ENCODE measurements at regions not wholly inside any gene's neighbourhood (a gene's known extent, or its start where the extent isn't known, plus 50 kb on each side); places are given as distances from the start of the nearest gene placed in this dataset.

DNA sequence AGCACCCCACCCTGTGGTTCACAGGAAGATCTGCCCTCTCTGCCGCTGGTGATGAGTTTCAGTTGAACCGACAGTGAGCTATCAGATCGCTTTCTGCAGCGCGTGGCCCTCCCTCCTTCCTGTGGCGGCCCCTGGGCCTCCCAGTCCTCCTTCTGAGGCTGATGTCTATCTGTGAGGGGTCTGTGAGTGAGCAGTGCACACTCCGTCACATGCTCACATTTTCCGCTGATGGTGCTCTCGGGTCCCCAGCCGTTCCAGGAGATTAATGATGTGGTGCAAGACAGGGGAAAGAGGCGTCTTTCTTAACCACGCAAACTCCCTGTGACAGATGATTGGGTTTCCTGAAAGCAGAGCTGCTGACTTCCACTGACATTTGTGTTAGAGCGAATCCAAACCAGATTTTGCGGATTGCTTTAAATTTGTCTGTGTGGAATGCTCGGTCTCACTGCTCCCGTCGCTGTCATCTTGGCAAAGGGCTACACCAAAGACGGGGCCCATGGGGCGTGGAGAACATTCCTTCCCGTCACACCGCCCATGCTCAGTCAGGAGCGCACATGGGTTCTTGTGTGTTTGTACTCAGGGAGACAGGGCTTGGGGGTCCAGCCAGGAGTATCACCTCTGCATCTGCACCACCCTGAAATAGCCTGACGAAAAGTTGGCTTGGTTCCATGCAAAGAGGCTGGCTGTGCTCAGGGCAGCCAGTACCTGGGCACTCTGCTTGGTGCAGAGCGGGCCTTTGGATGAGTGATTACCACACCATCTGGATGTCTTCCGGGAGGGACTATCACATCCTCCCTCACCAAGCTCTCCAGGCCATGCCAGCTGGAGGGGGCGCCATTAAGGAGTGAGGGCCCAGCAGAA is 154.7 kb upstream of the HS6ST1 start:
- DNase-seq (ENCODE audit: low read depth): peak; percentile 24

DNA sequence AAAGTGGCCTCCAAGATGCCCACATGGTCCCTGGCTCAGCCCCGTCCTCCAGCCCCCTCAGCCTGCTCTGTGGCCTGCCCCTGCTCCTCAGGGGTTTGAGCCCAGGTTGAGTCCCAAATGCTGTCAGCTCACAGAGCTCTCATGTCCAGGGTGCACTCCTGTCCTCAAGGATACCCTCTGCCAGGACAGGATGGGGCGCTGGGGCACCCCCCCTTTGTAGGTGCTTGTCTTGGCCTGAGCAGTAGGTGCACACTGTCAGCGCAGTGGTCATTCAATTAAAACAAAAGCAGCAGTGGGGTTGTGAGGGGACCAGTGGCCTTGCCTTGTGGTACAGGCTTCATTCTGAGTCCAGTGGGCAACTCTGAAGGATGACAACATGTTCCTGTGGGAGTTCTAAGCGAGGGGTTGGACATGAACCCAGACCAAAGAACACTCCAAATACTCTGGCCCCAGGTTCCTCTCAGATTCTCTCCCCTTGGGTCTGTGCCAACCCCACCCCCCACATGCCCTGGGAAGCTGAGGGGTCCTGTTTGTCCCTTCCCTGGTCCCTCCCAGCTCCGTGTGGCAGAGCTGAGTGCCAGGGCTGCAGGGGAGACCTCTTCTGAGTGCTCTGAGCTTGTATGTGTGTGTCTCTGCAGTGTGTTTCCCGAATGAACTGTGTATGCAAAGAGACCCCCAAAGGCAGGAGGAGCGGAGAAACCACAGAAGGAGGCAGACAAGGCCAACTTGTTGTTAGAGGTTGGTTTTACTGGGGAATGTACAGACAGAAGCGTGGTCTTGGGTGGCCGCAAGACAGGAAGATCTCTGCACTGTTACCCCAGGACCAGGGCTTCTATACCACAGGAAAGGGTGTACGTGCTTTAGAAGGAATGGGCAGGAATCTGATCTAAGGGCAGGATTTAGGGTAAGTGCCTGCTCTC is 155.6 kb upstream of the HS6ST1 start:
- DNase-seq (ENCODE audit: low read depth): no peak

DNA sequence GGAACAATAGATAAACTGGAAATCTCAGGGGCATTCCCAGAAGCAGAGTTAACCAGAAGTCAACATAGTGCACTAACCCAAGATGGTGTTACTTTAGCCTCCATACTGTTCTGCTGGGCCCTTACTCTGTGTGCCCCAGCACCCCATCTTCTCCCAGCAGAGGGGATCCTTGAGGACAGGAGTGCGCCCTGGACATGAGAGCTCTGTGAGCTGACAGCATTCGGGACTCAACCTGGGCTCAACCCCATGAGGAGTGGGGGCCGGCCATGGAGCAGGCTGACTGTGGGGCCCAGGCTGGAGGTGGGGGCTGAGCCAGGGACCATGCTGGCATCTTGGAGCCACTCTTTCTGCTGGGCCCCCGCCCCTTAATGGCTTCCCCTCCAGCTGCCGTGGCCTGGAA is 156.3 kb upstream of the HS6ST1 start:
- no peak for DNase-seq (ENCODE audit: low read depth)

DNA sequence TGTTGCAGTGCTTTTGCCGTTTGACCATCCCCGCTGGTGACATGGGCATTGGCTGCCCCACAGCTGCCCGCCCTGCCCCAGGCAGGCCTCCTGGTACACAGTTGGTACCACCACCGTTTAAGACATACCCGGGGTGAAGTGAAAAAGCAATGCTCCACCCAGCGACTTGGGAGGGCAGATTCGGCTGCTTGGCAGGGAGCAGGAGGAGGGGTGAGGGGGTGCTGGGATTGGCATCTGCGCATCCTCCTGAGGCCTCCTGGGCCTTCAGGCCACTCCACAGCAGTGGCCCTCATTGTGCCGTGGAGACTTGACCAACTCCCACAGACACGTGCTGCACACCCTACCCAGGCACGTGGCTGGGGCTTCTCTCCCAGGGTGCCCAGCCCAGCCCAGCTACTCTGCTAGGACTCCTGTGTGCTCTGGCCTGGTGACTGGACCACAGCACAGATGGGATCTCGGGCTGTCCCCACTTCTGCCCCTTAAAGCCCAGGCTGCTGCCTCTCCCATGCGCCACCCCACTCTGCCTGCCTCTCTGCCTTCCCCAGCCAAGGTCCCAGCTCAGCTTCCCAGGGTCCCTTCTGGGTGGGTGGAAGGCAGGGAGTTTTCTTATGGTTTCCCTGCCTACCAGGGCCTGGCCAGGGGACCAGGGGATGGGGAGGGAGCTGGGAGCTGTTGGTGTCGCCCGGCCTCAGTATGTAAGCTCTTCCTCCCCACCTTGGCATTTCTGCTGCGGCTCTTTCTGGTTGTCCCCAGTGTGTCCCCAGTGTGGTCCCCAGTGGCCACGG is 157.0 kb upstream of the HS6ST1 start:
- DNase-seq (ENCODE audit: low read depth): no peak

DNA sequence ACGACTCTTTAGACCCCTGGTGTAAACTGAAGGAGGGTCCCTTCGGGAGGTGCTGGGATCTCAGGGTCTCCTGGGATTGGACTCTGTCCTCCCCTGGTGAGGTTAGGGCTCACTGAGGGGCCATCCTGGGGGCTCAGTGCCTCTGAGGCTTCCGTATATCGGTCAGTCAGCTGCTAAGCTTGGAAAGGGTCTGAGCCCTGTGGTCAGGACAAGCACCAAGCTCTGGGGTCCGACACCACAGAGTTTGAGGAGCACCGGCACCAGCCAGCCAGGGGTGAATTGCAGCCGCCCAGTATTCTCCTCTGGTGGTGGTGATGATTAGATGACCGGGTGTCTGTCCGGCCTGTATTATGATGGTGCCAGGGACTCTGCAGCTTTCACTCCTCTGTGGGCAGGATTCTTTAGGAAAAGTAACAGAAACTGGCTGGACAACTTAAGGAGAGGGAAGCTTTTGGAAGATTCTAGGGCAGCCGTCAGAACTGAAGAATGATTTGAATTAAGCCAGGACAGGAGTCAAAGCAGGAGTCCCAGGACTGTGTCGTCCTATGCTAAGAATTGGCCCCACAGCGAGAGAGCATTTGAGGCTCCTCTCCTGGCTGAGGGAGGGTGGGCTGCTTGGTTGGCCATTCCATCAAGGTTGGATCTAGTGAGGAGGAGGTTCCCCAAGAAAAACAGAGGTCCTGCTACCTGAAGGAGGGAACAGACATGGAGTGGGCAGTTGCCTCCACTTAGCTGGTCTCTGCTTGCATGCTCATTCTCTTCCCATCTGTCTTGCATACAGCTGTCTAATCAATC is 158.6 kb upstream of the HS6ST1 start:
- no peak for DNase-seq (ENCODE audit: low read depth)

DNA sequence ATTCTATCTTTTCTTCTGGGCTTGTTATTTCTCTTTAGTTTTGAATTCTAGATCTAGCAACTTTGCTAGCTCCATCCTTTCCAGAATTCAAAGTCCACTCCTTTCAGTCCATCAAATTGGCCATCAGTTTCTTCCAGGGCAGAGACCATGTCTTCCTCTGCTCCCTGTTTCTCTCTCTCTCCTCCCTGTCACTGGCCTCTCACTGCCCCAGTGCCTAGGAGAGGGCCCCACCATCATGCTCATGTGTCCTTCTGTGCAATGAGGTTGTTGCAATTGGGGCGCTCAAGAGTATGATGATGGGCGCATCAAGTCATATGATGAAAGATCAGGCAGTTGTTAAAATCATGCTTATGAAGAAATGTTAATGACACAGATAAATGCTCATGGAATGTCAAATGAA is 159.2 kb upstream of the HS6ST1 start:
- DNase-seq (ENCODE audit: low read depth): no peak

DNA sequence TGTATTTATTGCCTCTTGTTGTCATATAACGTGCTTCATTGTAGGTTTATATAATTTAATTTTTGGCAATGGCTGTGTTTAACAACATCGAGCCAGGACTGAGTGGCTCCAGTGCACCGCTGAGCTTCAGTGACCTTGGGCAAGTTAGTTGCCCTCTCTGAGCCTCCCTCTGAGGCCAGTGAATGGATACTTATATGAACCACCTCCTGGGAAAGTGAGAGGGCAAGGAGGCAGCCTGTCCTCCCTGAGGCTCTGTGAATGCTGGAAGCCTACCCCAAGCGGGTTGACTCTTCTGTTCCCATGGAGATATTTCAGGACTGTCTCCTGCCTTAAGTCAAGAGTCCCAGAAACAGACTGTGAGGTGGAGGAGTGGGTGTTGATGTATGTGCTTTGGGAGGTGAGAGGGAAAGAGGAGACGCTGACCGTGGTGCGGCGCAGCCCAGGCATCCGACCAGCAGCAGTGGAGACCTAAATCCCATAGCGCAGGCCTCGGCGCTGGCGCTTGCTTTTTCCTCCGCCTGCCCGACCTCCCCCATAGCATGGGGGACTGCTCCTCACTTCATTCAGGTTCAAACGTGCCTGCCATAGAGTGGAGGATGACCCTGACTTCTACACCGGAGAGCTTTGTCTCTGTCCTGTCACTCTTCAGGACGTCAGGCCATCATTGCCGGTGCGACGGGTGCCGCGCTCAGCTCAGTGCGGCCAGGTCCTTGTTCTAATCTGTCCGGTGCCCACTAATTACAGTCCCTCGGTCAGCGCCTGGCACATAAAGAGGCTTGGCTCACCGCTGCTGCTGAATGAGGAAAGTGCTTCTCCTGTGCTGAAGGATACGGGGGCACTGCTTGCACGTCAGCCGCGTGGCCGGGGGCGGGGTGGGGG is 167.3 kb upstream of the HS6ST1 start:
- no peak for DNase-seq (ENCODE audit: low read depth)

DNA sequence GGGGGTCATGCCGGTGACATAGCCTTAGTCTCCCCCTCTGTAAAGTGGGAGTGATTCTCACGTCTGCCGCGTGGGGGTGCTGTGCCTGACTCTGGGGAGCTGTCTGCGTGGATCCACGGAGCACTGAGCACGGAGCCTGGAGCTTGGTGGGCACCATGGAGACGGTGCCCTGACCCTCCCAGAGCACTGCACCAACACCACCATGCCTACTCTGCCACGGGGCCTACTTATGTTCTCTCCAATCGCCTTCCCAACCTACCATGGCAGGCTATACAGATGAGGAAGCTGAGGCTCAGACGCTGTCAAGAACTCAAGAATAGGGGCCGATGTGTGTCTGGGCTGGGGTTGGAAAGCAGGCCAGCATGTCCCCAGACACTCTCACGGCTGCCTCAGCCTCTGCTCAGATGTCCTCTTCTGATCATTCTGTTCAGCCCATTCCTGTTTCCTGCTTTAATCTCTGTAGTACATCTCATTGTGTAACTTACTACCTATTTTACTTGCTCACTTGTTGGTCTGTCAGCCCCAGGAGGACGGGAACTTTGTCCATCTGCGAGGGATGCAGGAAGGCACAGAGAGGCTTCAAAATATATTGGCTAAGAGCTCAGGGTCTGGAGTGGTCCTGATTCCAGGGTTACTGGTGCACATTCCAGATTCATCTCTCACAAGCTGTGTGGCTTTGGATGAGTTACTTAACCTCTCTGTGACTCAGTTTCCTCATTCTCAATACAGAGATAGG is 168.1 kb upstream of the HS6ST1 start:
- no peak for DNase-seq (ENCODE audit: low read depth)

DNA sequence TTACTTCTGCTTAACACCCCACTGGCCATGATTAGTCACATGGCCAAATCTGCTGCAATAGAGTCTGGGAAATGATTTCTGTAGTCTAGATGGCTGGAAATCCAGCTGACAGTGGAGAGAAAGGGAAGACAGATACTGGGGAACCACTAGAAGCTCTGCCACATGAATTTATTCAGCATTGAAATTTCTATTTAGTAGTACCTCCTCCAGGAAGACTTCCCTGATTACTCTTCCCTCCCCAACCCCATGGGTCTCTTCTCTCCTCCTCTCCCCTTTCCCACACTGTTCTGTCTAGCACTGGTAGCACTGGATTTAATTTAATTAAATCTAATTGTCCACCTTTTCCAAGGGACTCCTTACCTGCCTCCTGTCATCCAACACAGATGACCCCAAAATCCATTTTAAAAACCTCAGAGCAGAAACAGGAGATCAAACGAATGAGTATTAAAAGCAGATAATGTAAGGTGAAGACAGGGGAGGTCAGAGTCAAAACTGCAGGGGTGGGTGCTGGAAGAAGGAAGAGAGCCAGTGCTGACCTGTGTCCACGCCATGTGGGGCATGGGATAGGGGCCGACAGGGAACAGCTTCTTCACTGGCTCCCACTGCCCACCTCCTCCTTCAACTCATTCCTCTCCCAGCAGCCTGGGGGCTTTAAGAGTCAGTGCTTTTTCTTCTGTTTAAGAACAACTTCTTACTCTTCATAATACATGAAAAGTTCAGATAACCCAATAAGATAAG is 169.2 kb upstream of the HS6ST1 start:
- no peak for DNase-seq (ENCODE audit: low read depth)

DNA sequence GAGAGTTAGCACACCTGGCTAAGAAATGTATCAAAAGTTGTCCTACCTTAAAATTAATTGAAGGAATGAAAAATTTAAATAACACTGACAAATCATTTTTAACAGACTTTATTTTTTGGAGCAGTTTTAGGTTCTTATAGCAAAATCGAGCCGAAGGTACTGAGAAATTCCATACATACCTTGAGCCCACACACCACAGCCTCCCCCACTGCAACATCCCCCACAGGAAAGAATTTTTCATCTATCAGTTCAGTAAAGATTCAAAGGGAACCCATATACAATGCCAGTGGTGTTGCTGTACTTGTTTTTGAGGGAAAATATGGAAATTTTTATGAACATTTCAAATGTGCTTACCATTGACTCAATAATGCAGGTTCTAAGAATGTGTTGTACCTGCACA is 169.8 kb upstream of the HS6ST1 start:
- DNase-seq (ENCODE audit: low read depth): no peak

DNA sequence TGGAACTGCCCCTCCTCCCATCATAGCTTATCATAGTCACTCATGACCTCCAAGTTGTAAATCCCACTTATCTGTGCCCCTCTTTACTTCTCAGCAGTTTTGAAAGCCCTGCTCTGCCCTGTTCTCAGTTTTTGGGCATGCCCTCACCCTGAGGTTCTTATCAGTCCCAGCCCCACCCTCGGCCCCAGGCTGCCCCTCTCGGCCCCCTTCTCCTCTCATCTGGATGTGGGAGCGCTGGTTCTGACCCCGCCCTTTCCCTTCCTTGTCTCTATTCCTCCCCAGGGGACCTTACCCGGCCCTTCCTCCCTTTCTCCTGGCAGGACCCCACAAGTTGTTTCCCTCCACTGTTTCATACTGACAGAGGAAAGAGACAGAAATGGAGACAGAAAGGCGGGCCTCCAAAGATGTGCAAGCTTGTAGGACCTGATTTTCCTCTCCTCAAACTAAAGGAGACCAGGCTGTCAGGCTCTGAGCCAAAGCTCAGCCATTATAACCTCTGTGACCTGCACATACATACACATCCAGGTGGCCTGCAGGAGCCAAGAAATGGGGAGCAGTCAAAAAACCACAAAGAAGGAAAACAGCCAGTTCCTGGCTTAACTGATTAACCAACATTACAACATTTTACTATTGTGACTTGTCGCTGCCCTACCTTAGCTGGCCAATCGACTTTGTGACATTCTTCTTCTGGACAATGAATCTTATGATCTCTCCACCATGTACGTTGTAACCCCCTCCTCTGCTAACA is 171.0 kb upstream of the HS6ST1 start:
- no peak for DNase-seq (ENCODE audit: low read depth)

DNA sequence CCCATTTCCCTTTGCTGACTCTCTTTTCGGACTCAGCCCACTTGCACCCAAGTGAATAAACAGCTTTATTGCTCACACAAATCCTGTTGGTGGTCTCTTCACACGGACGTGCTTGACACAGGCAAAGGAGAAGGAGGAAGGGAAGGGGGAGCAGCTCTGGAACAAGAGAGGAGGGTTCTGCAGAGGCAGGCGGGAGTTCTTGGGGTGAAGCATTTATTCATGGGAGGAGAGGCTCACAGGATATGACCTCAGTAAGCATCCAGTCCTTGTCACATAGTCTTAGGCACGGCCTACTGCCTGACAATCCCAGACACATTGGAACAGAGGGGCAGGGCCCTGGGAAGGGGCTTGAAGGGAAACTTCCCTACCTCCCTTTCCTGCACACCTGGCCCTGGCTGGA is 171.7 kb upstream of the HS6ST1 start:
- no peak for DNase-seq (ENCODE audit: low read depth)

DNA sequence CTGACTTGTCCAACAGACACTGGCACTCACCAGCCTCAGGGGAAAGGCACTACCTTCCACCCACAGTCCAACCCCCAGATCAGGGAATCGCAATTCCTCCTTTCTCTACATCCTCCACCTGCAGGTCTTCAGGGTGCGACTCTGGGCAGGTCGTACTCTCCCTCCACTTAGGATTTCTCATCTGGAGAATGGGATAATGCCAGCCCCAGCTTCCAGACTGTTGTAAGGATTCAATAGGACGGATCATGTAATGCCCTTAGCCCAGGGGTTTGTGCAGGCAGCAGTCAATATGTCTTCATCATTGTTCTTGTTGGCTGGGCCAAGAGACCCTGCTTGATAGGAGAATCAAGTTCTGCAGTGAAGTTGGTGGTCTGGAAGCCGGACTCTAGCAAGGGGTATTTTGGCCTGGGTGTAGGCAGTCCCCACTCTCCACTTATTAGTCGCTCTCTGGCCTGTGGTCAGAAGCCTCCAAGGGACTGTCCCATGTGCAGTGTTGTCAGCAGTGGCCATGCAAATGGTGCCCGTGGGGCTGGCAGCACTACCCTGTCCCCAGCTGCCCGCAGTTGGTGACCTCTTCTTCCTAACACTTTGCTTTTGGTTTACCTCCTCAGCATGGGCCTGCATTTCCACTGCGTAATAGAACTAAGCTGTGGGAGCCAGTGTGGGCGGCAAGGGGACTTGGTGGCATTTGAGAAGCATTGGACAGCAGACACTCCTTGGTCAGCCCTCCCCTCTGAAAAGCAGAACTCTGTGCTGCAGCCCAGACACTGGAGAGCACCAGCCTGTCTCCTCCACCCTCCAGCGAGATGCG is 172.4 kb upstream of the HS6ST1 start:
- DNase-seq (ENCODE audit: low read depth): no peak

DNA sequence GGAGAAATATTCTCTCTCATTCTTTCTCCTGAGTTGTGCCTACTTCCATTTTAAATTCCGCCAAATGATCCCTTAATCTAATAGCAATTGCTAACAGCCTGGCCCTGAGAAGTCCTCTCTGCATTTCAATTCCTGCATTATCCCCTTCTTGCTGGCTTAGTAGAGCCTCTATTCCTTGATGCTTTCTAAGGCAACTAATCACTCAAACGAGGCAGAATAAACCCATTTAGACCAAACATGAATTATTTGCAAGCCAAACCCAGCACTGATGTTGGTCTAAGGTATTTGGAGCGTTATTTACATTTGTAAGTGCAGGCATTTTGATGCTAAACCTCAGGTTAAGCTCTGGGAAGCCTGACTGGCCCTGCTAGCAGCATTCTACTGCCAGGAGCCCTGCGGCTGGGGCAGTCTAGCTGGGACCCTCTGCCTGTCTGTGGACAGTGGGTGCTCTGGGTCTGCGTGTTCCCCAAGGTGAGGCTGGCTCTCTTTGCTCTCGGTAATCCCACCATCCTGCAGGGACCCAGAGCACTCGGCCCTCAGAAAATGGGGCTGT is 173.1 kb upstream of the HS6ST1 start:
- no peak for DNase-seq (ENCODE audit: low read depth)

DNA sequence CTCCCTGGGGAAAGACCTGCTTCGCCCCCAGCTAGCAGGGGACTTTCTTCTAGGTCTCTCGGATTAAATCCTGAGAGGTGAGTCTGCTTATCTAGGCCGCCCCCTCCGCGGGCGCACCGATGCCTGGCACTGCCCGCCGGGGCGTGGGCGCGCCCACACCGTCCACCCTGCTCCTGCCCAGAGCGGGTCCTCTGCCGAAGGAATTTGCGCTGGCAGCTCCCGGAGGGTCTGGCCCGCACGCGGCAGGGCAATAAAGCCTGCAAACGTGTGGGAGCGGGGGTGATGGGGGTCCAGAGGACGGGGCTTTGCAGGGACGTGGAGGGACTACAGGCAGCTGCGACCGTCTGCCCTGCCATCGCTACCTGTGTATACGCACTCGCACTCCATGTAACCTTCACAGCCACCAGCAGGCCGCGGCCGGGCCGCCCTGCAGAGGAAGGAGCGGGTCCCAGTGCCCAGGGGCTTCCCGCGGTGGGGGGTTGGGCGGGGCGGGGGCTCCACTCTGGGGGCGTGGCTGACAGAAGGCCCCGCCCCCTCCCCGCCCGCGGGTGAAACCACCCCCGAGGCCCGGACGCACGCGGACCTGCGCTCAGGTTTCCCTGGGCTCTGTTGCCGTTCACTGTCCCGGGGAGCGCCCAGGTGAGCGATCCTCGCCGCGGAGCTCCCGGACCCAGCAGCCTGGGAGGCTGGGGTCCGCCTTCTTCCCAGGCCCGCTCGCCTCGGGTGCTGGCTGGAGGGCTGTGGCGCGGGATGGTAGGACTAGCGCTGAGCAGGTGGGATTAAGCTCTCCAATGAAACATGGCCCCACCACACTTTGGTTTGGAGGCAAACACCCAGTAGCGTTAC is 174.5 kb upstream of the HS6ST1 start:
- no peak for DNase-seq (ENCODE audit: low read depth)

DNA sequence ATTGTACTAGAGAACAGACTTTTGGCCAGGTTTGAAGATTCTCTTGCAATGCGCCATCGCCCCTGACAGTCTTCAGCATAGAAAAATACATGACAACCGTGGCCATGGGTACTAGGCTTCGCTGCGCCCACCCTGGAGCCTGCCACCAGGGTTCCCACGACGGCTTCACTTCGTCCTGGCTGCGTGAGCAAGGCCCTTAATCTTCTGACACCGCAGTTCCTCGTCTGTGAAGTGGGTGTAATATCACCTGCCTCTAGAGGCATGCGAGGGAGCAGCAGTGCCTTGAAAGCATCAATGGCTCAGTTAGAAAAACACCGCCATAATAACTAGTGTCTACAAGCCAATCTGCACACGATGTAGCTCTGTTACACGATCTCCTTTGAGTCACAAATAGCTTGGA is 175.2 kb upstream of the HS6ST1 start:
- no peak for DNase-seq (ENCODE audit: low read depth)
